ENCODE measurements at regions not wholly inside any gene's neighbourhood (a gene's known extent, or its start where the extent isn't known, plus 50 kb on each side); places are given as distances from the start of the nearest gene placed in this dataset.

GRCh38 chr4:29320947-29321620 is 1399.1 kb upstream of the PCDH7 start:
- Histone ChIP-seq H3K27me3 (ENCODE audit: insufficient read depth, low read length) (no peaks in the 10 kb centered on the region), H3K79me2 (ENCODE audit: insufficient read depth, low read length) (no peaks in the 10 kb centered on the region), H4K20me1 (ENCODE audit: insufficient read depth, low read length) (no peaks in the 10 kb centered on the region), H3K9me3 (ENCODE audit: low read depth, low read length) (no peaks in the 10 kb centered on the region), H3K4me3 (ENCODE audit: insufficient read depth, low read length) (no peak overlapping the region), H3K4me1 (ENCODE audit: insufficient read depth, low read length) (no peaks in the 10 kb centered on the region), H3K36me3 (ENCODE audit: insufficient read depth, low read length) (no peaks in the 10 kb centered on the region), H3K27ac (ENCODE audit: low read depth, low read length) (no peak overlapping the region), H3K4me2 (ENCODE audit: insufficient read depth, low read length) (no peak overlapping the region), H2AFZ (ENCODE audit: low read length) (no peak overlapping the region)
- no peak for TF ChIP-seq CTCF (IDR thresholded peaks at IDR 0.05; ENCODE audit: extremely low read depth, low read depth, low read length)
- no peak for DNase-seq (ENCODE audit: insufficient read length, low spot score, missing footprints)

- Histone ChIP-seq H3K79me2 (ENCODE audit: insufficient read depth, low read length) (no peaks in the 10 kb centered on the region), H3K27me3 (ENCODE audit: insufficient read depth, low read length) (no peaks in the 10 kb centered on the region), H3K9me3 (ENCODE audit: low read depth, low read length) (no peaks in the 10 kb centered on the region), H3K4me1 (ENCODE audit: insufficient read depth, low read length) (no peaks in the 10 kb centered on the region), H3K27ac (ENCODE audit: low read depth, low read length) (no peak overlapping the region), H3K36me3 (ENCODE audit: insufficient read depth, low read length) (no peaks in the 10 kb centered on the region), H3K4me2 (ENCODE audit: insufficient read depth, low read length) (no peak overlapping the region), H4K20me1 (ENCODE audit: insufficient read depth, low read length) (no peaks in the 10 kb centered on the region), H3K4me3 (ENCODE audit: insufficient read depth, low read length) (no peak overlapping the region), H2AFZ (ENCODE audit: low read length) (no peak overlapping the region)
- DNase-seq (ENCODE audit: insufficient read length, low spot score, missing footprints) = no peak
- TF ChIP-seq CTCF (IDR thresholded peaks at IDR 0.05; ENCODE audit: extremely low read depth, low read depth, low read length) = no peak
These were observed 1394.2 kb upstream of the PCDH7 start for GRCh38 chr4:29326004-29326403.

- H3K4me1 ChIP-seq (ENCODE audit: insufficient read depth, low read length) = no peaks in the 10 kb centered on the region
- no peak overlapping the region for H3K27ac ChIP-seq (ENCODE audit: low read depth, low read length)
- DNase-seq (ENCODE audit: insufficient read length, low spot score, missing footprints) = no peak
- no peak overlapping the region for H2AFZ ChIP-seq (ENCODE audit: low read length)
- H3K36me3 ChIP-seq (ENCODE audit: insufficient read depth, low read length) = no peaks in the 10 kb centered on the region
- no peaks in the 10 kb centered on the region for H3K79me2 ChIP-seq (ENCODE audit: insufficient read depth, low read length)
- H3K9me3 ChIP-seq (ENCODE audit: low read depth, low read length) = no peaks in the 10 kb centered on the region
- TF ChIP-seq CTCF (IDR thresholded peaks at IDR 0.05; ENCODE audit: extremely low read depth, low read depth, low read length) = no peak
- no peaks in the 10 kb centered on the region for H4K20me1 ChIP-seq (ENCODE audit: insufficient read depth, low read length)
- no peak overlapping the region for H3K4me3 ChIP-seq (ENCODE audit: insufficient read depth, low read length)
- no peaks in the 10 kb centered on the region for H3K27me3 ChIP-seq (ENCODE audit: insufficient read depth, low read length)
- H3K4me2 ChIP-seq (ENCODE audit: insufficient read depth, low read length) = no peak overlapping the region
These were observed 1393.4 kb upstream of the PCDH7 start for GRCh38 chr4:29326816-29327215.

- Histone ChIP-seq H3K4me1 (ENCODE audit: insufficient read depth, low read length) (no peaks in the 10 kb centered on the region), H3K9me3 (ENCODE audit: low read depth, low read length) (no peaks in the 10 kb centered on the region), H3K36me3 (ENCODE audit: insufficient read depth, low read length) (no peaks in the 10 kb centered on the region), H3K4me3 (ENCODE audit: insufficient read depth, low read length) (no peak overlapping the region), H3K4me2 (ENCODE audit: insufficient read depth, low read length) (no peak overlapping the region), H3K27me3 (ENCODE audit: insufficient read depth, low read length) (no peaks in the 10 kb centered on the region), H3K27ac (ENCODE audit: low read depth, low read length) (no peak overlapping the region), H2AFZ (ENCODE audit: low read length) (no peak overlapping the region), H4K20me1 (ENCODE audit: insufficient read depth, low read length) (no peaks in the 10 kb centered on the region), H3K79me2 (ENCODE audit: insufficient read depth, low read length) (no peaks in the 10 kb centered on the region)
- no peak for DNase-seq (ENCODE audit: insufficient read length, low spot score, missing footprints)
- TF ChIP-seq CTCF (IDR thresholded peaks at IDR 0.05; ENCODE audit: extremely low read depth, low read depth, low read length) = no peak
These were observed 1383.3 kb upstream of the PCDH7 start for GRCh38 chr4:29336861-29337260.
